EH (cell line): ENCODE measurements at regions not wholly inside any gene's neighbourhood (a gene's known extent, or its start where the extent isn't known, plus 50 kb on each side); places are given as distances from the start of the nearest gene placed in this dataset.
"Not testable (repeated sequence)": the region's sequence is repeated elsewhere in the genome, so short reads cannot be mapped to it uniquely, and the experiment has no call there.

Source experiments
- DNase-seq: peaks from one replicate; pipeline ENCODE4 v3.0.0-alpha.2; 2015; ENCODE audit warnings: low read depth

- DNase-seq, result no peak
These were observed 734.3 kb downstream of the SEMA5A start for GRCh38 chr5:8811581-8811980.

GRCh38 chr5:8813180-8813579, 732.7 kb downstream of the SEMA5A start:
- peak; percentile 39 for DNase-seq

GRCh38 chr5:8814105-8814504, 731.8 kb downstream of the SEMA5A start:
- no peak for DNase-seq

GRCh38 chr5:8824371-8824770, 721.5 kb downstream of the SEMA5A start:
- no peak for DNase-seq

DNA sequence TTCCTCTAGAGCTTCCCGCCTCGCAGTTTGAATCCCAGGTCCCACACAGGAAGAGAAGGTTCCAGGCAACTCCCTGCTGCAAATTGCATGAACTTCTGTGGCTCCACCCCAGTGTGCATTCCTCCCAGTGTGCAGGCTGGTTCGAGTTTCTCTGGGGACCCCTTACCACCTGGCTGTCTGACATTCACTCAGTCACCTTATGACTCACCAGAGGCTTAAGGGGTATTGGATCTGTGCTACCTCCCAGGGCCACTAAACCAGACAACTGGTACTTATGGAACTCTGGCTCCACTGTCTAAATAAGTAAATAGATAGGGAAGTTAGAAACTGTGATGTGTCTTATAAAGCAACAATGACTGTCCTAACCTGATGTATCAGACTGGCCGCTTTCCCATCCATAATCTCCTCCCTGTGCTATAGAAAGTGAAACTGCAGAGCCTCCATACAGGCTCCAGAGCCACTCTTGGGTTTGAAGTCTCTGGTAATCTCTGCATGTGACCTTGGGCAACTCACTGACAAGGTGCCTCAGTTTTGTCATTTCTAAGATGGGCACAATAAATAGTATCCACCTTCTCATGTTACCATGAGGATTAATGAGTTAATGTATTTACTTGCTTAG, 720.6 kb downstream of the SEMA5A start:
- DNase-seq, result peak; percentile 22

- DNase-seq, result peak; percentile 25
These were observed 719.4 kb downstream of the SEMA5A start for GRCh38 chr5:8826508-8826907.

DNA sequence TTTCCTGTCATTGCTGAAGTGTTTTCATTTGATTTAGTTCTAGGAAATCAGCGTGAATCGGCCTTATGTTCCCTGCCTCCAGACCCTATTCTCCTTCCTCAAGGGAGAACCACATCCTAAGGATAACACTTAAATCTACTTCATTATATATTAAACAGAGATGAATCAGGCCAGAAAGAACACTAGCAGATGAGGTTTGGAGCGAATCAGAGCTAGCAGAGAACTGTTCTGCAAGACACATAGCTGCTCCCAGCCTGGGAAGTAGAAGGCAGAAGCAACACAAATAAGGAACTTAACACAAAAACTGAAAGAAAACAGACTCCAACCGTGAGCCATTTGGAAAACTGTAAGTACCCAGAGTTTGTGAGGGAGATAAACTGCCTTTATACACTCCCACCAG, 718.2 kb downstream of the SEMA5A start:
- DNase-seq, result peak; percentile 44

DNA sequence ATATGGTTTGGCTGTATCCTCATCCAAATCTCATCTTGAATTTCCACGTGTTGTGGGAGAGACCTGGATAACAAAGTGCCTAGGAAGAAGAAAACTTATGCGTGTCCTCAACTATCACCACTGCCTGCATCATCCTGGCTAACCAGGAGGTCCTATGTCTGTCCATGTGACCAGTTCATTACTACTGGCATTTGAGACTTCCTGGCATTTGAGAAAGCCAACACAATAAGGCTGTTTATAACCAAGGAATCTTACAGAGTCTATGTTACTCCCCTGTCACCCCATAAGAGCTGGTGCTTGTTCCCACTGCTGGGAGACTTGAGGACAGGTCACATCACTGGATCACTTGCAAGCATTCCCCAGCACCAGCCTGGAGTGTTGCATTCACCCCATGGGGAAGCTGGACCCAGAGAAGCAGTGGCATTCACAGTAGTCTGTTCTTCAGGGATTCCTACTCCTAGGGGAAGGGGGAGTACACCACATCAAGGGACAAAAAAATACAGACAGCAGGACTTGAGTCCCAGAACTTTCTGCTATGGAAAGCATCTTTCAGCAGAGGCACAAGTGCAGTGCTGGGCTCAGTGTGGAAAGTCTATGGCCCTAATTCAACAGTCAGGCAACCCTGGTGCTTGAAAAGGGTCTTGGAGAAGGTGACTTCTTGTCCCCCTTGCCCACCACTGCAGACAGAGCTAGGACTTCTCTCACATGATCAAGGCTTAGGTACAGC, 717.1 kb downstream of the SEMA5A start:
- no peak for DNase-seq

- peak; percentile 99 for DNase-seq
These were observed 716.4 kb downstream of the SEMA5A start for GRCh38 chr5:8829323-8830029.

- DNase-seq, result no peak
These were observed 714.6 kb downstream of the SEMA5A start for GRCh38 chr5:8831251-8831650.

GRCh38 chr5:8831854-8832253, 714.0 kb downstream of the SEMA5A start:
- peak; percentile 19 for DNase-seq

- DNase-seq, result no peak
These were observed 706.4 kb downstream of the SEMA5A start for GRCh38 chr5:8839361-8840055.

GRCh38 chr5:8840237-8840636, 705.6 kb downstream of the SEMA5A start:
- no peak for DNase-seq

GRCh38 chr5:8840746-8841145, 705.1 kb downstream of the SEMA5A start:
- not testable (repeated sequence) for DNase-seq

GRCh38 chr5:8842971-8843551, 702.8 kb downstream of the SEMA5A start:
- peak; percentile 73 for DNase-seq

- DNase-seq, result peak; percentile 85
These were observed 702.1 kb downstream of the SEMA5A start for GRCh38 chr5:8843771-8844170.

- DNase-seq, result no peak
These were observed 701.7 kb downstream of the SEMA5A start for GRCh38 chr5:8844206-8844605.

DNA sequence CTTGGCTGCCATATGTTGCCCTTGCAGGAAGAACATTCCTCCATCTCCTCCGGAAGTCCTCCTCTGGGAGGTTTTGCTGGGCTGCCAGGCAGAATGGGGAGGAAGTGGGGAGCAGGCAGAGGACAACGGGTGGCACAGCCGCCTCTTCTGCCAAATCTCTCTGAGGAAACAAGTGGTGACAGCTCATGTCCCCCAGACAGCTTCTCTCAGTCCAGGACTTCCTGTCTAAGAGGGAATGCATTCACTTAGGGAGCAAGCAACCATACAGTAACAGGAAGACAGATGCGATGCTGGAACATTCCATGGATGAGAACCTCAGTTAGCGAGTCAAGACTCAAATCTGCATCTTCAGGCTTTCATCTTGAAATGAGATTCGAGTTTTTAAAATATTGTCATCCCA, 701.0 kb downstream of the SEMA5A start:
- DNase-seq, result peak; percentile 60

GRCh38 chr5:8845296-8845695, 700.6 kb downstream of the SEMA5A start:
- peak; percentile 52 for DNase-seq

DNA sequence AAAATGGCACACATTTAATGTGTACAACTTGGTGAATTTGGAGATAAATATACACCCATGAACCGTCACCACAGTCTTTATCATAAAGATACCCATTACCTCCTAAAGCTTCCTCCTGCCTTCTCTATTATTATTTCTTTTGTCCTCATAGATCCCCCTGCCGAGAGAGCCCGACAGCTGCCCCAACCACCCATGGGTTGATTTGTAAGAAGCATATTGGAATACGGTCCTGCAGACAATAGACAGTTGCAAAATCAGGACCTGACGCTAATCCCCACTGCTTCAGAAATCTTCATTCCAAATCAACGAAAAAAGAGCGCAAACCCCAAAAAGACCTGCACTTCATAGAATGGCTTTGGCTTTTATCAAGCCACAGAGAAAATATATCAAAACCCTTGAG, 697.5 kb downstream of the SEMA5A start:
- DNase-seq, result no peak

GRCh38 chr5:8848997-8849594, 696.8 kb downstream of the SEMA5A start:
- peak; percentile 89 for DNase-seq

DNA sequence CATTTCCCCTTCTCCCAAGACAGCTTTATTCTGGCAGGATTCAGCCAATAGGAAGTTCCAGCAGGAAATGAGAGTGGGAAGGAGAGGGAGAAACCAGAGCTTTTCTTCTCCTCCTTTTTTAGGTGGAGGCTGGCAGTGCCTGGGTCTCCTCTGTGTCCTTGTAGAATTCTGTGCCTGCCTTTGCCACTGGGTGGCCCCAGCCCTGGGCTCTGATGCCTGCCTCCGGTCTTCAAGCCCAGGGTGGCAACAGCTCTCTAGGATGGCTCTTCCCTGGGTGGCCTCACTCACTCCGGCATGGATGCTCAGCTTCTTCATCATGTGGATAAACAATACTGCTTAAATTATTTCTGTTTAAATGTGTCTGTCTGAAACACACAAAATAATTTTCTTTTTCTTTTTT, 694.8 kb downstream of the SEMA5A start:
- DNase-seq, result peak; percentile 6
